ENCODE measurements at regions not wholly inside any gene's neighbourhood (a gene's known extent, or its start where the extent isn't known, plus 50 kb on each side); places are given as distances from the start of the nearest gene placed in this dataset.

- H4K20me1 ChIP-seq (ENCODE audit: control insufficient read depth, extremely low read depth, insufficient read depth, low read length), result no peaks in the 10 kb centered on the region
- DNase-seq (ENCODE audit: low read depth in 2 of 2), result no peak
- H3K79me2 ChIP-seq (ENCODE audit: control insufficient read depth, insufficient read depth, low read length), result no peaks in the 10 kb centered on the region
- H3K27ac ChIP-seq (ENCODE audit: insufficient read depth, low read length), result no peak overlapping the region
- TF ChIP-seq CTCF (conservative IDR thresholded peaks at IDR 0.05 in 1 of 2, IDR thresholded peaks at IDR 0.05 in 1 of 2; ENCODE audit: low read depth in 1 of 2, low read length in 2 of 2) (no peak), EZH2 (IDR thresholded peaks at IDR 0.05; ENCODE audit: low read length, missing control alignments) (no peak)
- H3K9ac ChIP-seq (ENCODE audit: insufficient read depth, low read length), result no peak overlapping the region
- no peak overlapping the region for H2AFZ ChIP-seq (ENCODE audit: low read length)
- H3K27me3 ChIP-seq (ENCODE audit: control insufficient read depth, insufficient read depth, low read length), result no peaks in the 10 kb centered on the region
- H3K36me3 ChIP-seq (ENCODE audit: control insufficient read depth, insufficient read depth, low read length), result no peaks in the 10 kb centered on the region
- H3K9me3 ChIP-seq (ENCODE audit: control insufficient read depth, insufficient read depth, low read depth, low read length), result no peaks in the 10 kb centered on the region
- no peak overlapping the region for H3K4me3 ChIP-seq (replicated peaks in 1 of 4; ENCODE audit: control extremely low read depth in 1 of 4, insufficient read depth in 1 of 4, low read depth in 3 of 4, low read length in 4 of 4)
- peaks cover 2% of the 10 kb centered on the region for H3K4me1 ChIP-seq (ENCODE audit: control insufficient read depth, extremely low read depth, insufficient read depth, low read length)
- H3K4me2 ChIP-seq (ENCODE audit: extremely low read depth, insufficient read depth, low read length), result no peak overlapping the region
Observed at GRCh38 chr6:25058941-25059340, 123.2 kb upstream of the RIPOR2 start.

- no peaks in the 10 kb centered on the region for H3K4me1 ChIP-seq (ENCODE audit: control insufficient read depth, extremely low read depth, insufficient read depth, low read length)
- H3K27me3 ChIP-seq (ENCODE audit: control insufficient read depth, insufficient read depth, low read length), result no peaks in the 10 kb centered on the region
- H4K20me1 ChIP-seq (ENCODE audit: control insufficient read depth, extremely low read depth, insufficient read depth, low read length), result no peaks in the 10 kb centered on the region
- no peaks in the 10 kb centered on the region for H3K36me3 ChIP-seq (ENCODE audit: control insufficient read depth, insufficient read depth, low read length)
- DNase-seq (ENCODE audit: low read depth in 2 of 2), result no peak
- no peak overlapping the region for H3K4me2 ChIP-seq (ENCODE audit: extremely low read depth, insufficient read depth, low read length)
- TF ChIP-seq CTCF (conservative IDR thresholded peaks at IDR 0.05 in 1 of 2, IDR thresholded peaks at IDR 0.05 in 1 of 2; ENCODE audit: low read depth in 1 of 2, low read length in 2 of 2) (no peak), EZH2 (IDR thresholded peaks at IDR 0.05; ENCODE audit: low read length, missing control alignments) (no peak)
- H2AFZ ChIP-seq (ENCODE audit: low read length), result no peak overlapping the region
- H3K9me3 ChIP-seq (ENCODE audit: control insufficient read depth, insufficient read depth, low read depth, low read length), result no peaks in the 10 kb centered on the region
- no peaks in the 10 kb centered on the region for H3K79me2 ChIP-seq (ENCODE audit: control insufficient read depth, insufficient read depth, low read length)
- no peak overlapping the region for H3K4me3 ChIP-seq (replicated peaks in 1 of 4; ENCODE audit: control extremely low read depth in 1 of 4, insufficient read depth in 1 of 4, low read depth in 3 of 4, low read length in 4 of 4)
- H3K27ac ChIP-seq (ENCODE audit: insufficient read depth, low read length), result no peak overlapping the region
- H3K9ac ChIP-seq (ENCODE audit: insufficient read depth, low read length), result no peak overlapping the region
Observed at GRCh38 chr6:25060522-25060921, 124.8 kb upstream of the RIPOR2 start.

- Histone ChIP-seq H4K20me1 (ENCODE audit: control insufficient read depth, extremely low read depth, insufficient read depth, low read length) (no peaks in the 10 kb centered on the region), H3K4me2 (ENCODE audit: extremely low read depth, insufficient read depth, low read length) (no peak overlapping the region), H3K27ac (ENCODE audit: insufficient read depth, low read length) (no peak overlapping the region), H3K36me3 (ENCODE audit: control insufficient read depth, insufficient read depth, low read length) (no peaks in the 10 kb centered on the region), H3K4me3 (replicated peaks in 1 of 4; ENCODE audit: control extremely low read depth in 1 of 4, insufficient read depth in 1 of 4, low read depth in 3 of 4, low read length in 4 of 4) (no peak overlapping the region), H3K4me1 (ENCODE audit: control insufficient read depth, extremely low read depth, insufficient read depth, low read length) (no peaks in the 10 kb centered on the region), H2AFZ (ENCODE audit: low read length) (no peak overlapping the region), H3K9me3 (ENCODE audit: control insufficient read depth, insufficient read depth, low read depth, low read length) (no peaks in the 10 kb centered on the region), H3K9ac (ENCODE audit: insufficient read depth, low read length) (no peak overlapping the region), H3K79me2 (ENCODE audit: control insufficient read depth, insufficient read depth, low read length) (no peaks in the 10 kb centered on the region), H3K27me3 (ENCODE audit: control insufficient read depth, insufficient read depth, low read length) (no peaks in the 10 kb centered on the region)
- peak in 1 of 2 donors; percentile 47 for DNase-seq (ENCODE audit: low read depth in 2 of 2)
- no peak for TF ChIP-seq CTCF (conservative IDR thresholded peaks at IDR 0.05 in 1 of 2, IDR thresholded peaks at IDR 0.05 in 1 of 2; ENCODE audit: low read depth in 1 of 2, low read length in 2 of 2)
- no peak for TF ChIP-seq EZH2 (IDR thresholded peaks at IDR 0.05; ENCODE audit: low read length, missing control alignments)
Observed at GRCh38 chr6:25061289-25061936, 125.7 kb upstream of the RIPOR2 start.

All from fibroblast of lung (primary cell).